Activated naive CD8-positive, alpha-beta T cell treated with anti-CD3 and anti-CD28 coated beads, Interleukin-2, amount 10 ng/mL, durations not matched to agents 7 days and 5 days (primary cell): ENCODE measurements at regions not wholly inside any gene's neighbourhood (a gene's known extent, or its start where the extent isn't known, plus 50 kb on each side); places are given as distances from the start of the nearest gene placed in this dataset.

Source experiments
- ATAC-seq: fragments of 150-1000 bp; cut with Tn5 transposase; one replicate; pipeline ENCODE4 v1.10.0; 2021; ENCODE audit warnings: low read depth, moderate library complexity
- POLR2A ChIA-PET: fragments of 350-600 bp; sonication (Branson Sonifier 250); formaldehyde crosslinking; loops from one replicate; lab custom pipeline; 2021; ENCODE audit warnings: antibody characterized with exemption; lab: Charles Lee
- DNase-seq: peaks from one replicate; pipeline ENCODE4 v3.0.0; 2021
- H3K27ac Mint-ChIP-seq: one replicate; pipeline ENCODE4 v1.8.0; 2022; ENCODE audit warnings: mild to moderate bottlenecking, mixed read lengths
- H3K27me3 Mint-ChIP-seq: one replicate; pipeline ENCODE4 v1.8.0; 2022; ENCODE audit warnings: mild to moderate bottlenecking, moderate library complexity, mixed read lengths
- H3K36me3 Mint-ChIP-seq: one replicate; pipeline ENCODE4 v1.8.0; 2021; ENCODE audit warnings: mild to moderate bottlenecking, mixed read lengths
- H3K4me1 Mint-ChIP-seq: one replicate; pipeline ENCODE4 v1.8.0; 2021; ENCODE audit warnings: mixed read lengths
- H3K4me3 Mint-ChIP-seq: one replicate; pipeline ENCODE4 v1.8.0; 2022; ENCODE audit warnings: mild to moderate bottlenecking, moderate library complexity, mixed read lengths
- H3K9me3 Mint-ChIP-seq: one replicate; pipeline ENCODE4 v1.8.0; 2021; ENCODE audit warnings: mixed read lengths

DNA sequence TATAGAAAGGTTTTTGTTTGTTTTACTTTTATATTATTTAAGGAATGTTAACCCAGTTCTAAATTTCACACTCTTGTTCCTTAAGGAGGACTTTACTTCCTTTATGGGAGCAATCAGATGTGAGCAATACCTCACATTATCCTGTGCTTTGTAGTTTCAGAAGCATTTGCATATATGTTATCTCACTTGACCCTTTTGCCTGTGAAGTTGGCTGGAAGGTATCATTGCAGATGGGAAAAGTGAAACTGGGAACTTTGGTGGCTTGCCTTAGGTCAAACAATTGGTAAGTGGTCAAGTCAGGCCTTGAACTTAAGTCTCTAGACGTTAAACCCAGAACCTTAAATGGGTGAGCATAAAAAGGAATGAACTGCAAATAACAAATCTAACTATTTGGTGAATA is 90.6 kb downstream of the AREG start:
- Mint-ChIP-seq H3K9me3 (no peaks in the 10 kb centered on the region), H3K27me3 (peaks cover 6% of the 10 kb centered on the region), H3K36me3 (no peaks in the 10 kb centered on the region), H3K4me3 (no peak overlapping the region), H3K4me1 (no peaks in the 10 kb centered on the region), H3K27ac (no peak overlapping the region)
- ATAC-seq (no peak), DNase-seq (no peak)
- POLR2A ChIA-PET, result no interaction called here

DNA sequence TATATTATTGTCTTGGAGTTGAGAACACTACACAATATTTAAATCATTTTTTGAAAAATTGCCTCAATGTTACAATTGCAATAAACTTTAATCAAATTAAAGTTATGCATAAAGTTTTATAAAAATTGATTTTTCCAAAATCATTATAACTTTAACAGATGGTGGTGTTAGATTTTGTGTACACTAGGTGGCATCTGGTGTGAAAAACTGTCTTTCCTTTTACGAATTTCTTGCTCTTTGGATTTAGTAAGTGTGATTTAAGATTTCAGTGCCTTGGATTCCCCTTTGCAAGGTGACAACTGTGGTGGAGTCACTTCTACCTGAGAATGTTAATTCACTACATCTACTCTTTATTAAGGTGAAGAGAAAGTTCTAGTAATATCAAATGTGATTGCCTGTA is 91.6 kb downstream of the AREG start:
- no peaks in the 10 kb centered on the region for H3K9me3 Mint-ChIP-seq
- H3K27ac Mint-ChIP-seq, result no peak overlapping the region
- no peak for ATAC-seq
- peaks cover 6% of the 10 kb centered on the region for H3K27me3 Mint-ChIP-seq
- POLR2A ChIA-PET, result no interaction called here
- no peaks in the 10 kb centered on the region for H3K36me3 Mint-ChIP-seq
- DNase-seq, result no peak
- H3K4me3 Mint-ChIP-seq, result no peak overlapping the region
- H3K4me1 Mint-ChIP-seq, result no peaks in the 10 kb centered on the region

DNA sequence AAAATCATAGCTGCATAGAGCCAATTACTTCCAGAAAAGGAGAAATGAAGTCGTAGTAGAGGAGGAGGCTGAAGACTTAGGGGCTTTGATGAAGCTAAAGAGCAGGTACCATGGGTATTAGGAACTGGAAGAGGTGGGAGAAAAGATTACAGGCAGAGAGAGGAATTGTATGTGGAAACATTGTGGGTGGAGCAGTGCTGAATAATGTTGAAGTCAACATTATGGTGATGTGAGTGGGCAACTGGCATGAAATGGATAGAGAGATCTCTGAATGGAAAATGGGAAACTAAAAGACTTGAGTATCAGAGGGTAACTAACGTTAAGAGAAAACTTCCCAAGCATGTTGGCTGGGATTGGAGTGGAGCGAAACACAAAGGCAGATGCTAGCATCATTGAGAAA is 92.5 kb downstream of the AREG start:
- DNase-seq (no peak), ATAC-seq (no peak)
- POLR2A ChIA-PET, result interaction anchor here (0.5 kb wide), 1 partner anchor 15 kb away, joined by 3 read pairs; no protein-coding TSS in a partner anchor

DNA sequence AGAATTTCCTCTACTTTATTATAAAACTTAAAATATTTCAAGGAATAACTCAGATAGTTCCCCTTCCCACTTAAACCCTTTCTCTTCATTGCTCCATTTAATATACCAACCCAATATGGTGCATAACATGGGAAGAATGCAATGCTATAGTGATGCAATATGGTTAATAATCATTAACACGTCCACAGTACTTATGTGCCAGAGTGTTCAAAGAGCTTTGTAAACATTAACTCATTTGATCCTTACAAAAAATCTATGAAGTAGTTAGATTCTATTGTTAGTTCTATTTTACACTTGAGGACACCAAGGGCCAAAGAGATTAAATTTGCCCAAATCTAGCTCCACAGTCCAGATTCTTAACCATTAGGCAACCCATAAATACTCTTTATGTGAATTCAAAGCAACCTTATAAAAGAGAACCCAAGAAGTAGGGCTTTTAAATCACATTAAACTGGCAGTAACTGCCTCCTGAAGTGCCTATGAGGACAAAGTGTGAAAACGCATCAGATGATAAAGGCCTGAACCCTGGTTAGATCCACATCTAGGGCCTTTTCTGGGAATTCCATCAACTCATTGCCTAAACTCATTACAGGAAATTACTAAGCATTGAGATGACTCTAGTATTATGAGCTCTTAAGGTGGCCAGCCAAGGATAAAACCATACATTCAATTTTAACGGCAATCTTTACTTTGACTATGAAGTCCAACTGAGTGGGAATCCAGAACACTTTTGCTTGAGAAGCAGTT is 94.3 kb downstream of the AREG start:
- no peak for ATAC-seq
- no peak for DNase-seq
- H3K27me3 Mint-ChIP-seq, result peaks cover 6% of the 10 kb centered on the region
- H3K4me1 Mint-ChIP-seq, result peaks cover 5% of the 10 kb centered on the region
- no peak overlapping the region for H3K27ac Mint-ChIP-seq
- POLR2A ChIA-PET, result no interaction called here
- no peak overlapping the region for H3K4me3 Mint-ChIP-seq
- no peaks in the 10 kb centered on the region for H3K9me3 Mint-ChIP-seq
- H3K36me3 Mint-ChIP-seq, result no peaks in the 10 kb centered on the region

More for the DNA sequence above, 92.5 kb downstream of the AREG start:
- Mint-ChIP-seq H3K4me1 (no peaks in the 10 kb centered on the region), H3K36me3 (no peaks in the 10 kb centered on the region), H3K9me3 (no peaks in the 10 kb centered on the region), H3K27me3 (peaks cover 6% of the 10 kb centered on the region), H3K4me3 (no peak overlapping the region), H3K27ac (no peak overlapping the region)

DNA sequence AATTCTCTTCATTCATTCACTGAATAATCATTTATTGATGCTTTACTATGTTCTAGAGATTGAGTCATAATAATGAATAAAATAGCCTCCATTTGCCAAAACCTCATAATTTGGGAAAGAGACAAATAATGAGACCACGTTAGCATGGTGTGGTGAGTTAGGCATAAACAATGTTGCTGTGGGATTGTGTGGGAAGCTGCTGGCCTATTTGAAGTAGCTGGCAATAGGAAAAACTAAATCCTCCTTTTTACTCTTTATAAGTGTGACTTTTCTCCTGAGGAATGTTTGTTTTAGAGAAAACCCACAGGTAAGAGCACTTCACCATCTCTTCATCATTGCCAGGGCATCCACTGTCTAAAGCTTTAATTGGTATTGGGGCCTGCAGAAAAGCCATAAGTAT is 95.3 kb downstream of the AREG start:
- POLR2A ChIA-PET, result no interaction called here

DNA sequence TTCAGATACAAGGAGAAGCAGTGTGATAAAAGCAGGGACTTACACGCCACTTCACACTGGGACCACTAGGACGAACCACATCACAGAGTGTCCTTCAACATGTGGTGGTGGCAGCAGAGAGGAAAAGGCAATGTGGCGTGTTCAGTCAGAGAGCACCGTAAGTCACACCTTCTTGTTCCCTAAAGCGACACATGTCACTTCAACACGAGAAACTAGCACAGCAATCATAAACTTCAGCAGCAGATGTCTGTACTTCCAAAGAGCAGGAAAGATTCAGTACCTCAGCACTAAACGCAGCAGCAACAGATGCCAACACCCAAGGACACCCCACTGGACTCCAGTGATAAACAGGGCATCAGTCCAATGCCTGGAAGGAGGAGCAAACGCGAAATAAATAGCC is 96.7 kb downstream of the AREG start:
- Mint-ChIP-seq H3K27me3 (peaks cover 6% of the 10 kb centered on the region), H3K4me3 (no peak overlapping the region), H3K4me1 (peaks cover 5% of the 10 kb centered on the region), H3K9me3 (no peaks in the 10 kb centered on the region), H3K36me3 (no peaks in the 10 kb centered on the region), H3K27ac (no peak overlapping the region)
- POLR2A ChIA-PET, result no interaction called here
- ATAC-seq (no peak), DNase-seq (no peak)

More for the DNA sequence above, 95.3 kb downstream of the AREG start:
- ATAC-seq, result no peak
- no peaks in the 10 kb centered on the region for H3K9me3 Mint-ChIP-seq
- peaks cover 6% of the 10 kb centered on the region for H3K27me3 Mint-ChIP-seq
- H3K4me3 Mint-ChIP-seq, result no peak overlapping the region
- H3K27ac Mint-ChIP-seq, result no peak overlapping the region
- DNase-seq, result no peak
- H3K36me3 Mint-ChIP-seq, result no peaks in the 10 kb centered on the region
- peaks cover 5% of the 10 kb centered on the region for H3K4me1 Mint-ChIP-seq

DNA sequence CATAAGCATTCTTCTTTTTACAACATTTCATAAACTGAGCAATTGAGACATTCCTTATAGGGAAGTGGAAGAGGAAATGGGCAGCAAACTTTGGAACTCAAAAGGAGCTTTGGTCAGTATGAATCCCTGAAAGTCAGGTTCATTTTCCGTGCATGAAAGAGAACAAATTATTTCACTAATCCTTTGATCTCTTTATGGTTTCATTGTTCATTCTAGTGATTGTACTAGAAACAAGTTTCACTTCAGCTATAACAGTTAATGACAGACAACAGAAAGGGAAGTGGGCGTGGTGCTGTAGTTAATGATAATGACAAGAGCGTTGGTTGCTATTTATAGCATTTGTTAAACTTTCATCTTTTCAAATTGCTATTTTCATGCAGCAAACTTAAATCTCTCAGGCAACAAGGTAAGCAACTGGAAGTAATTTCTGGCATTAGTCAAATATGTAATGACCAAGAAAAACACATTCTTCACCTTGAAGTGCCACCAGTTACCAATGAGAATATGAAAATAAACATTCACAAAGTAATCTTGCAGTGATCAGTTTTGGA is 98.4 kb downstream of the AREG start:
- H3K4me1 Mint-ChIP-seq, result peaks cover 5% of the 10 kb centered on the region
- no peak overlapping the region for H3K4me3 Mint-ChIP-seq
- no peaks in the 10 kb centered on the region for H3K9me3 Mint-ChIP-seq
- no peaks in the 10 kb centered on the region for H3K27me3 Mint-ChIP-seq
- ATAC-seq (no peak), DNase-seq (no peak)
- H3K27ac Mint-ChIP-seq, result no peak overlapping the region
- POLR2A ChIA-PET, result no interaction called here
- H3K36me3 Mint-ChIP-seq, result no peaks in the 10 kb centered on the region

DNA sequence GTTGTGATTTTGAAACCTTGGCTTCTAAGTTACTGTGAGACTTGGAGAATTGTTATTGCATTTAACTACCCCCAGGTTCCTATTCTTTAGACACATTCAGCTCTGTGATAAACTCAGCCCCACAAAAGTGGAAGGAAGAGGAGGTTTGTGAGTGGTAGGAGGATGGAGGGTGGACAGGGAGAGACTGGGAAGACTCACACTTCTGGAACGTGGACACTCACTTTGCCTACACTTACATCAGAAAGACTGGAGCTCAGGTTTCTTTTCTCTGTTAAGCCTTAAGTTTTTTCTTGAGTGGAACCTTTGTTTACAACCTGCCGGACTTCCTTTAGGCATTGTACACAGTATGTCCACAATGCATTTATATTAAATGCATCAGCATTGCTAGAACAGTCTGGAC is 99.0 kb downstream of the AREG start:
- H3K9me3 Mint-ChIP-seq, result no peaks in the 10 kb centered on the region
- no peak overlapping the region for H3K4me3 Mint-ChIP-seq
- no peaks in the 10 kb centered on the region for H3K36me3 Mint-ChIP-seq
- no peak overlapping the region for H3K27ac Mint-ChIP-seq
- no peaks in the 10 kb centered on the region for H3K27me3 Mint-ChIP-seq
- DNase-seq, result no peak
- peaks cover 5% of the 10 kb centered on the region for H3K4me1 Mint-ChIP-seq
- POLR2A ChIA-PET, result no interaction called here
- no peak for ATAC-seq

DNA sequence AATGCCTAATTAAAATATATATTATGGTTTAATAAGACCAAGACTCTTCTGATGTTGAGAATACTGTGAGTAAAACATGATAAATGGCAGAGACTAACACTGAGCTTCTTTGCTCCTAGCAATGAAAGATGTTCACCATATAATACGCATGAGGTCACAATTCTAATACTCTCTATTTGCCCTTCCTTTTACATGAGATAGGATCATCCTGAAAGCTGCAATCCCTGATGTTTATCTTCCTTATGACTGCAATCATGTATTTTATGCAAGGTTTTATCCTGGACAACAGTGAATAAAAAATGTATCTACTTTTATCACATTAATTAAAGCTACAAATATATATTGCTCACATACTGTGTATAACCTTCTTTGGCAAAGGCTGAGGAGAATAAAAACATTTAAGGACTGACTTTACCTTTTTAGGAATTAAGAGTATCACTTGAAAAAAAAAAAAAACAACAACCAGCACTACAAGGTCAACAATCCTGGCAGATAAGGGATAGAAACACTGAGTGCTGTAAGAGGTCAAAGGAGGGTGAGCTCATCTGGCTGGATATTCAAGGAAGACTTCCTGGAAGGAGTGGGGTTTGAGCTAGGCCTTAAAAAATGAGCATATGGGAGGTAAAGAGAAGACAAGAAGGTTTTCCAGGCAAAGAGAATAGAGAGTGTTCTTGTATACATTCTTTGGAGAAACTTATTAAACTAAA is 99.9 kb downstream of the AREG start:
- H3K27ac Mint-ChIP-seq, result no peak overlapping the region
- H3K4me1 Mint-ChIP-seq, result peaks cover 5% of the 10 kb centered on the region
- ATAC-seq (no peak), DNase-seq (no peak)
- H3K4me3 Mint-ChIP-seq, result no peak overlapping the region
- H3K36me3 Mint-ChIP-seq, result no peaks in the 10 kb centered on the region
- H3K27me3 Mint-ChIP-seq, result no peaks in the 10 kb centered on the region
- POLR2A ChIA-PET, result no interaction called here
- H3K9me3 Mint-ChIP-seq, result no peaks in the 10 kb centered on the region

DNA sequence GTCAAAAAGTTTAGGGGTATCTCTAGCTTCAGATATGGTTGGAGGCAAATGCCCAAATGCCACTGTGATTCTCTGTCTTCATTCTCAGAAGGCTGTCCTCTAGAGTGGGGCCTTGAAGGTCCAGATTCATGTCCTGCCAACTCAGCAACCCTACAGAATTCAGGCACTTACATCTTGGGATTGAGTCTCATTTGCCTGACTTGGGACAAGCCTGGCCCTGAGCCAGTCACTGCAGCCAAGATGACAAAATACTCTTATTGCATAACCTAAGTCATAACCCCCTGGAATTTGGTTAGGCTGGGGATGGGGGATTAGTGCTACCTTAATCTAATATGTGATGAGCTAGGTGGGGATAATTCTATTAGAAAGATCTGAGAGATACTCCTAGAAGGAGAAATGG is 100.5 kb downstream of the AREG start:
- no peak for ATAC-seq
- H3K9me3 Mint-ChIP-seq, result no peaks in the 10 kb centered on the region
- H3K36me3 Mint-ChIP-seq, result no peaks in the 10 kb centered on the region
- H3K4me1 Mint-ChIP-seq, result peaks cover 5% of the 10 kb centered on the region
- H3K27ac Mint-ChIP-seq, result no peak overlapping the region
- no peak for DNase-seq
- no peak overlapping the region for H3K4me3 Mint-ChIP-seq
- H3K27me3 Mint-ChIP-seq, result no peaks in the 10 kb centered on the region
- POLR2A ChIA-PET, result no interaction called here

DNA sequence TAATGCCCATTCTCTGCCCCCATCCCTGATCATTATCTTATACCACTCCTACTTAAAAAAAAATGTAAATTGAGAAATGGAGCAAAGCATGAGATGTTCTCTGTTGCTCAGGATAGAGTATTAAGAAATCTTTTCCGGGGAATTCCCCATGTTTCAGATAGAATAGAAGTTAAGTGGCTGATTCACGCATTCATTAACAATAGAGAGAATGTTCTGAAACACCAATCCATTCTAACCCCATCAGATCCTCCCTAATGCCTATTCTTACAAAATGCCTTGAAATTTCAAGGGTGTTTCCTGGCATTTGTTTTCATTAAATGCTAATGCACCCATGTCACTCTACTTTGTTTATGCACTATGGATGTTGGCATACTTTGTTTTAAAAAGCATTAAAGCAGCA is 101.1 kb downstream of the AREG start:
- DNase-seq (no peak), ATAC-seq (no peak)
- Mint-ChIP-seq H3K27ac (no peak overlapping the region), H3K27me3 (no peaks in the 10 kb centered on the region), H3K36me3 (no peaks in the 10 kb centered on the region), H3K4me1 (peaks cover 5% of the 10 kb centered on the region), H3K9me3 (no peaks in the 10 kb centered on the region), H3K4me3 (no peak overlapping the region)
- POLR2A ChIA-PET, result no interaction called here

DNA sequence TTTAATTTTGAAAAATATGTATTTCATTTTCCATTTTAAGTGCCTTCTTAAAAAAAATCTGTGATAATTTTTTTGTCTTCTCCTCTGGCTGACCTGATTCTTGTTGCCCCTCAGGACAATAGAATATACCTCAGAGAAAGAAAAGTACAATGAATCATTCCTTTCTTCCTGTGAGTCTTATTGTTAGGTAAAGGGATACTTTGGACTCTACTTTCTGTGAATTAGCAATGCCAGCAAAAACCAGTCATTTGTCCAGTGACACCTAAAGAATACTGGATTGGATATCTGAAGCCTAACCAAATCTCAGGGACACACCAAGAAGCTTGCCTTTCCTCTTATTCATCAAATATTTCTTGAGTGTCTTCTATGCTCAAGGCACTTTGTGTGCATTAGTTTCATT is 102.1 kb downstream of the AREG start:
- no peak for ATAC-seq
- H3K4me3 Mint-ChIP-seq, result no peak overlapping the region

DNA sequence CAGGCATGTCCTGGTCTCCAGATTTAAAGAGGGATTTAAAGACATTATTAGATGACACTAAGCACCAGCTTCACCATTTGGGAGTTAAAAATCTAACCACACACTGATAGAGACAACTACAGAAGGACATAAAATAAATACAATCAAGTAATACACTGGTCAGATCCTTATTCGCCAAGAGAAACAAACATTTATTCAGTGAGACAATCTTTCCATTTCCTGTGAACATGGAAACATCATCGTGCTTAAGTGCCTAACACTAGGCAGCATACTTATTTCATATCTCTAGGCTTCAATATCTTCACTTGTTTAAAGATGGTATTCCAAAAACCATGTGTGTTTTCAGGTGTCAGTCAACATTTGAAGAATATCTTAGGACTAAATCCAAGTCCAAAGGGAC is 103.6 kb downstream of the AREG start:
- ATAC-seq, result no peak
- Mint-ChIP-seq H3K27me3 (peaks cover 3% of the 10 kb centered on the region), H3K36me3 (no peaks in the 10 kb centered on the region), H3K27ac (no peak overlapping the region), H3K9me3 (no peaks in the 10 kb centered on the region), H3K4me3 (no peak overlapping the region), H3K4me1 (no peaks in the 10 kb centered on the region)
- DNase-seq, result no peak
- POLR2A ChIA-PET, result no interaction called here

More for the DNA sequence above, 102.1 kb downstream of the AREG start:
- peaks cover 3% of the 10 kb centered on the region for H3K27me3 Mint-ChIP-seq
- H3K27ac Mint-ChIP-seq, result no peak overlapping the region
- DNase-seq, result no peak
- POLR2A ChIA-PET, result no interaction called here
- H3K36me3 Mint-ChIP-seq, result no peaks in the 10 kb centered on the region
- no peaks in the 10 kb centered on the region for H3K9me3 Mint-ChIP-seq
- H3K4me1 Mint-ChIP-seq, result peaks cover 5% of the 10 kb centered on the region

DNA sequence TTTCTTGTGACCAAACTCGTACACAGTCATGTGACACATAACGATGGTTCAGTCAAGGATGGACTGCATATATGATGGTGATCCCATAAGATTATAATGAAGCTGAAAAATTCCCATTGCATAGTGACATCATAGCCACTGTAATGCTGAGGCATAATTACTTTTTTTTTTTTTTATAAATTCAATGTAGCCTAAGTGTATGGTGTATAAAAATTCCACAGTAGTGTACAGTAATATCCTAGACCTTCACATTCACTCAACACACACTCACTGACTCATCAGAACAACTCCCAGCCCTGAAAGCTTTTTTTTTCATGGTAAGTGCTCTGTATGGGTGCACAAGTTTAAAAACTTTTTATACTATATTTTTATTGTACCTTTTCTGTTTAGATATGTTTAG is 105.0 kb downstream of the AREG start:
- no peak for DNase-seq

More for the DNA sequence above, 105.0 kb downstream of the AREG start:
- POLR2A ChIA-PET, result no interaction called here
- Mint-ChIP-seq H3K9me3 (no peaks in the 10 kb centered on the region), H3K4me3 (no peak overlapping the region), H3K27ac (no peak overlapping the region), H3K27me3 (peaks cover 3% of the 10 kb centered on the region), H3K36me3 (no peaks in the 10 kb centered on the region), H3K4me1 (no peaks in the 10 kb centered on the region)
- ATAC-seq, result no peak
